ENCODE measurements at regions not wholly inside any gene's neighbourhood (a gene's known extent, or its start where the extent isn't known, plus 50 kb on each side); places are given as distances from the start of the nearest gene placed in this dataset.

DNA sequence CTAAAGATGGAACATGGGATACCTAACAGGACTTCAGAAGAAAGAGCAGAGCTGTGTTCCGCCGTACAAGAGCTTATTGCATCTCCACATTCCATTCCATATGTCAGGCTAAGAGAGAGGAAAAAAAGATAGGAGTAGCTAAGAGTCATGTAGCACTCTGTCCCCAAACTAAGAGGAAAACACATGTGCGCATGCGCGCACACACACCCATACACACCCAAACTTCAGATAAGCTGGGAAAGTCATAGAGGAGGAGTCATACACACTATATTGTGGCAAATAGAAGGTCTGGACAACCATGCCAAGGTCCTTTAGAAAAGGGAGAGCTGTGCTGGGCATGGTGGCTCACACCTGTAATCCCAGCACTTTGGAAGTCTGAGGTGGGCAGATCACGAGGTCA lies 132.4 kb downstream of the RAB11FIP2 start:
- Histone ChIP-seq H3K36me3 (replicated peaks in 1 of 2; ENCODE audit: control insufficient read depth in 1 of 2, insufficient read depth in 2 of 2, low read length in 1 of 2) (no peaks in the 10 kb centered on the region), H3K27me3 (ENCODE audit: insufficient read depth) (no peaks in the 10 kb centered on the region), H3K4me2 (no peak overlapping the region), H3K9ac (no peak overlapping the region), H4K20me1 (ENCODE audit: insufficient read depth) (no peaks in the 10 kb centered on the region), H3K9me3 (no peaks in the 10 kb centered on the region), H2AFZ (ENCODE audit: low read depth) (no peak overlapping the region), H3F3A (replicated peaks; ENCODE audit: insufficient read depth) (no peaks in the 10 kb centered on the region), H3K4me3 (ENCODE audit: low read depth in 2 of 2, low read length in 1 of 2) (no peak overlapping the region), H3K9me2 (no peaks in the 10 kb centered on the region), H3K79me2 (ENCODE audit: insufficient read depth) (no peaks in the 10 kb centered on the region), H3K4me1 (ENCODE audit: control insufficient read depth in 1 of 2, insufficient read depth in 2 of 2, low read depth in 1 of 2, low read length in 1 of 2) (no peaks in the 10 kb centered on the region), H3K27ac (ENCODE audit: low read depth in 2 of 2, low read length in 1 of 2) (no peak overlapping the region)
- 58% methylated on average over 6 of the region's 6 CpGs for WGBS (ENCODE audit: low lambda C conversion rate)
- POLR2A ChIA-PET: no interaction called here
- no peak for DNase-seq
- CTCF ChIA-PET: no interaction called here
- TF ChIP-seq NRF1 (IDR thresholded peaks at IDR 0.05; ENCODE audit: low read depth, low read length) (no peak), RFX5 (IDR thresholded peaks at IDR 0.05; ENCODE audit: low read length) (no peak), TEAD4 (IDR thresholded peaks at IDR 0.05; ENCODE audit: borderline replicate concordance, insufficient read depth) (no peak), RAD21 (IDR thresholded peaks at IDR 0.05; ENCODE audit: low read length) (no peak), GABPA (IDR thresholded peaks at IDR 0.05; ENCODE audit: low read depth) (no peak), YY1 (IDR thresholded peaks at IDR 0.05; ENCODE audit: low read depth) (no peak), TCF12 (IDR thresholded peaks at IDR 0.05) (no peak), FOXJ3 (CRISPR knock-in tag; IDR thresholded peaks at IDR 0.05) (no peak), FOSL2 (IDR thresholded peaks at IDR 0.05; ENCODE audit: borderline replicate concordance, low read depth) (no peak)
- TF ChIP-seq, protein P1, sequence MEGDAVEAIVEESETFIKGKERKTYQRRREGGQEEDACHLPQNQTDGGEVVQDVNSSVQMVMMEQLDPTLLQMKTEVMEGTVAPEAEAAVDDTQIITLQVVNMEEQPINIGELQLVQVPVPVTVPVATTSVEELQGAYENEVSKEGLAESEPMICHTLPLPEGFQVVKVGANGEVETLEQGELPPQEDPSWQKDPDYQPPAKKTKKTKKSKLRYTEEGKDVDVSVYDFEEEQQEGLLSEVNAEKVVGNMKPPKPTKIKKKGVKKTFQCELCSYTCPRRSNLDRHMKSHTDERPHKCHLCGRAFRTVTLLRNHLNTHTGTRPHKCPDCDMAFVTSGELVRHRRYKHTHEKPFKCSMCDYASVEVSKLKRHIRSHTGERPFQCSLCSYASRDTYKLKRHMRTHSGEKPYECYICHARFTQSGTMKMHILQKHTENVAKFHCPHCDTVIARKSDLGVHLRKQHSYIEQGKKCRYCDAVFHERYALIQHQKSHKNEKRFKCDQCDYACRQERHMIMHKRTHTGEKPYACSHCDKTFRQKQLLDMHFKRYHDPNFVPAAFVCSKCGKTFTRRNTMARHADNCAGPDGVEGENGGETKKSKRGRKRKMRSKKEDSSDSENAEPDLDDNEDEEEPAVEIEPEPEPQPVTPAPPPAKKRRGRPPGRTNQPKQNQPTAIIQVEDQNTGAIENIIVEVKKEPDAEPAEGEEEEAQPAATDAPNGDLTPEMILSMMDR (IDR thresholded peaks at IDR 0.05): no peak
- TF ChIP-seq, protein P2, sequence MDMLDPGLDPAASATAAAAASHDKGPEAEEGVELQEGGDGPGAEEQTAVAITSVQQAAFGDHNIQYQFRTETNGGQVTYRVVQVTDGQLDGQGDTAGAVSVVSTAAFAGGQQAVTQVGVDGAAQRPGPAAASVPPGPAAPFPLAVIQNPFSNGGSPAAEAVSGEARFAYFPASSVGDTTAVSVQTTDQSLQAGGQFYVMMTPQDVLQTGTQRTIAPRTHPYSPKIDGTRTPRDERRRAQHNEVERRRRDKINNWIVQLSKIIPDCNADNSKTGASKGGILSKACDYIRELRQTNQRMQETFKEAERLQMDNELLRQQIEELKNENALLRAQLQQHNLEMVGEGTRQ (IDR thresholded peaks at IDR 0.05; ENCODE audit: borderline replicate concordance, low read depth, low read length): no peak
- TF ChIP-seq, protein P3, sequence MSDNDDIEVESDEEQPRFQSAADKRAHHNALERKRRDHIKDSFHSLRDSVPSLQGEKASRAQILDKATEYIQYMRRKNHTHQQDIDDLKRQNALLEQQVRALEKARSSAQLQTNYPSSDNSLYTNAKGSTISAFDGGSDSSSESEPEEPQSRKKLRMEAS (IDR thresholded peaks at IDR 0.05; ENCODE audit: low read depth): no peak
- TF ChIP-seq, protein P4, sequence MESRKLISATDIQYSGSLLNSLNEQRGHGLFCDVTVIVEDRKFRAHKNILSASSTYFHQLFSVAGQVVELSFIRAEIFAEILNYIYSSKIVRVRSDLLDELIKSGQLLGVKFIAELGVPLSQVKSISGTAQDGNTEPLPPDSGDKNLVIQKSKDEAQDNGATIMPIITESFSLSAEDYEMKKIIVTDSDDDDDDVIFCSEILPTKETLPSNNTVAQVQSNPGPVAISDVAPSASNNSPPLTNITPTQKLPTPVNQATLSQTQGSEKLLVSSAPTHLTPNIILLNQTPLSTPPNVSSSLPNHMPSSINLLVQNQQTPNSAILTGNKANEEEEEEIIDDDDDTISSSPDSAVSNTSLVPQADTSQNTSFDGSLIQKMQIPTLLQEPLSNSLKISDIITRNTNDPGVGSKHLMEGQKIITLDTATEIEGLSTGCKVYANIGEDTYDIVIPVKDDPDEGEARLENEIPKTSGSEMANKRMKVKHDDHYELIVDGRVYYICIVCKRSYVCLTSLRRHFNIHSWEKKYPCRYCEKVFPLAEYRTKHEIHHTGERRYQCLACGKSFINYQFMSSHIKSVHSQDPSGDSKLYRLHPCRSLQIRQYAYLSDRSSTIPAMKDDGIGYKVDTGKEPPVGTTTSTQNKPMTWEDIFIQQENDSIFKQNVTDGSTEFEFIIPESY (IDR thresholded peaks at IDR 0.05; ENCODE audit: borderline replicate concordance, low read depth): no peak
- TF ChIP-seq, protein P5, sequence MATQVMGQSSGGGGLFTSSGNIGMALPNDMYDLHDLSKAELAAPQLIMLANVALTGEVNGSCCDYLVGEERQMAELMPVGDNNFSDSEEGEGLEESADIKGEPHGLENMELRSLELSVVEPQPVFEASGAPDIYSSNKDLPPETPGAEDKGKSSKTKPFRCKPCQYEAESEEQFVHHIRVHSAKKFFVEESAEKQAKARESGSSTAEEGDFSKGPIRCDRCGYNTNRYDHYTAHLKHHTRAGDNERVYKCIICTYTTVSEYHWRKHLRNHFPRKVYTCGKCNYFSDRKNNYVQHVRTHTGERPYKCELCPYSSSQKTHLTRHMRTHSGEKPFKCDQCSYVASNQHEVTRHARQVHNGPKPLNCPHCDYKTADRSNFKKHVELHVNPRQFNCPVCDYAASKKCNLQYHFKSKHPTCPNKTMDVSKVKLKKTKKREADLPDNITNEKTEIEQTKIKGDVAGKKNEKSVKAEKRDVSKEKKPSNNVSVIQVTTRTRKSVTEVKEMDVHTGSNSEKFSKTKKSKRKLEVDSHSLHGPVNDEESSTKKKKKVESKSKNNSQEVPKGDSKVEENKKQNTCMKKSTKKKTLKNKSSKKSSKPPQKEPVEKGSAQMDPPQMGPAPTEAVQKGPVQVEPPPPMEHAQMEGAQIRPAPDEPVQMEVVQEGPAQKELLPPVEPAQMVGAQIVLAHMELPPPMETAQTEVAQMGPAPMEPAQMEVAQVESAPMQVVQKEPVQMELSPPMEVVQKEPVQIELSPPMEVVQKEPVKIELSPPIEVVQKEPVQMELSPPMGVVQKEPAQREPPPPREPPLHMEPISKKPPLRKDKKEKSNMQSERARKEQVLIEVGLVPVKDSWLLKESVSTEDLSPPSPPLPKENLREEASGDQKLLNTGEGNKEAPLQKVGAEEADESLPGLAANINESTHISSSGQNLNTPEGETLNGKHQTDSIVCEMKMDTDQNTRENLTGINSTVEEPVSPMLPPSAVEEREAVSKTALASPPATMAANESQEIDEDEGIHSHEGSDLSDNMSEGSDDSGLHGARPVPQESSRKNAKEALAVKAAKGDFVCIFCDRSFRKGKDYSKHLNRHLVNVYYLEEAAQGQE (IDR thresholded peaks at IDR 0.05; ENCODE audit: low read depth, low read length): no peak

All from SK-N-SH (cell line).